Sigmoid colon (tissue), 6 donors: ENCODE measurements at regions not wholly inside any gene's neighbourhood (a gene's known extent, or its start where the extent isn't known, plus 50 kb on each side); places are given as distances from the start of the nearest gene placed in this dataset.
A peak's percentile ranks its signal among the peaks of the same experiment; 100 is the strongest.
"Not testable (repeated sequence)": the region's sequence is repeated elsewhere in the genome, so short reads cannot be mapped to it uniquely, and the experiment has no call there.

Experiments used
- DNase-seq: peaks from one replicate; pipeline ENCODE4 v3.0.0-alpha.2; 2019
- H3K27ac ChIP-seq, 4 donors: fragments of 200-600 bp; sonication (generic); one replicate each; pipeline ENCODE4 v1.5.1; 2016 to 2019; ENCODE audit warnings: mild to moderate bottlenecking in 1 of 4
- H3K27me3 ChIP-seq, 3 donors: fragments of 200-600 bp; sonication (generic); one replicate each; pipeline ENCODE4 v1.5.1; 2019; ENCODE audit warnings: mild to moderate bottlenecking in 1 of 3
- H3K36me3 ChIP-seq, 4 donors: fragments of 200-600 bp; sonication (generic); one replicate each; pipeline ENCODE4 v1.5.1; 2016 to 2019
- H3K4me1 ChIP-seq, 4 donors: fragments of 200-600 bp; sonication (generic); one replicate each; pipeline ENCODE4 v1.5.1; 2017 to 2019
- H3K4me3 ChIP-seq, 4 donors: fragments of 200-600 bp; sonication (generic); one replicate each; pipeline ENCODE4 v1.5.1; 2017 to 2019; ENCODE audit warnings: mild to moderate bottlenecking in 2 of 4, moderate library complexity in 1 of 4
- H3K9me3 ChIP-seq, 4 donors: fragments of 200-600 bp in 3 of 4; sonication (generic) in 3 of 4; one replicate each; pipeline versions ENCODE4 v1.5.1 to v1.6.1; 2013 to 2019
- CTCF ChIP-seq, 4 experiments: fragments of 450-650 bp in 3 of 4; fragments of 200-600 bp in 1 of 4; IDR thresholded peaks; one replicate each; pipeline ENCODE4 v1.5.1; 2016 to 2019; ENCODE audit warnings: antibody characterized with exemption in 4 of 4, mild to moderate bottlenecking in 3 of 4, moderate library complexity in 2 of 4
- EP300 ChIP-seq, 4 donors: sonication (generic); formaldehyde crosslinking; IDR thresholded peaks; one replicate each; pipeline ENCODE4 v1.6.1; 2017; ENCODE audit warnings: antibody characterized with exemption in 4 of 4
- POLR2A ChIP-seq, 2 donors: fragments of 450-650 bp; IDR thresholded peaks; one replicate each; pipeline ENCODE4 v1.6.1; 2016; ENCODE audit warnings: antibody characterized with exemption in 2 of 2, mild to moderate bottlenecking in 2 of 2, moderate library complexity in 2 of 2
- POLR2AphosphoS5 ChIP-seq, 4 donors: sonication (generic); formaldehyde crosslinking; IDR thresholded peaks; one replicate each; pipeline ENCODE4 v1.6.1; 2017; ENCODE audit warnings: antibody characterized with exemption in 4 of 4
- WGBS, 2 donors: extraction: QIAGEN DNeasy Blood & Tissue Kit; methylation state at CpG; one replicate each; pipeline ENCODE4 v1.1.7; 2013; 5-methylcytosine and 5-hydroxymethylcytosine counted together
- intact Hi-C: fragments of 100-400 bp; cut with DNase I; formaldehyde crosslinking; loops from one replicate; pipeline ENCODE4 v1.15.1; 2023
- donor health status: healthy with polysubstance abuse.
- donor health status: healthy.

GRCh38 chr2:131674174-131674507, 146.5 kb downstream of the CCDC74A start:
- Histone ChIP-seq H3K36me3 (no peaks in the 10 kb centered on the region), H3K4me3 (peak overlapping the region in 1 of 4 donors; percentile 38), H3K27me3 (peaks cover 0 to 10% (median 0%) of the 10 kb centered on the region in 3 donors), H3K9me3 (no peaks in the 10 kb centered on the region), H3K4me1 (peaks cover 0 to 29% (median 22%) of the 10 kb centered on the region in 4 donors), H3K27ac (no peak overlapping the region)
- WGBS, 2 donors, result 1 to 3% methylated on average over 6 of the region's 6 CpGs
- intact Hi-C loops, result loop anchor here (2.0 kb wide), 1 partner anchor 127 kb away; no protein-coding TSS in a partner anchor
- no peak for TF ChIP-seq POLR2AphosphoS5 (IDR thresholded peaks at IDR 0.05)
- peak in 1 of 4 experiments; percentile 33 for TF ChIP-seq CTCF (IDR thresholded peaks at IDR 0.05)
- TF ChIP-seq POLR2A (IDR thresholded peaks at IDR 0.05), result no peak
- DNase-seq, result no peak

- WGBS, 2 donors, result 42 to 47% methylated on average over 10 of the region's 10 CpGs
- H3K27ac ChIP-seq, result peak overlapping the region; percentile 76 to 88 (median 83)
- H3K27me3 ChIP-seq, H3K9me3 ChIP-seq, intact Hi-C loops, H3K36me3 ChIP-seq, DNase-seq: not testable (repeated sequence)
- peaks cover 0 to 19% (median 4%) of the 10 kb centered on the region in 4 donors for H3K4me1 ChIP-seq
- peak overlapping the region; percentile 34 to 76 (median 64) for H3K4me3 ChIP-seq
Observed at GRCh38 chr2:131681611-131682121, 154.0 kb downstream of the CCDC74A start.

- H3K27ac ChIP-seq, result peak overlapping the region; percentile 76 to 88 (median 83)
- 1% methylated on average over 51 of the region's 51 CpGs for WGBS, 2 donors
- intact Hi-C loops, result no loop called here
Observed at GRCh38 chr2:131682122-131682944, 154.6 kb downstream of the CCDC74A start.

GRCh38 chr2:131682945-131683330, 155.2 kb downstream of the CCDC74A start:
- not testable (repeated sequence) for DNase-seq
- peak overlapping the region; percentile 76 to 88 (median 83) for H3K27ac ChIP-seq

More at GRCh38 chr2:131682122-131682944, 154.6 kb downstream of the CCDC74A start:
- no peaks in the 10 kb centered on the region for H3K36me3 ChIP-seq
- TF ChIP-seq POLR2A (IDR thresholded peaks at IDR 0.05), result no peak
- peak in 3 of 4 donors; percentile 52 to 59 (median 55) for TF ChIP-seq POLR2AphosphoS5 (IDR thresholded peaks at IDR 0.05)
- TF ChIP-seq EP300 (IDR thresholded peaks at IDR 0.05), result no peak
- TF ChIP-seq CTCF (IDR thresholded peaks at IDR 0.05), result peak in 1 of 4 experiments; percentile 26
- H3K9me3 ChIP-seq, result no peaks in the 10 kb centered on the region
- DNase-seq, result peak; percentile 91
- peaks cover 0 to 19% (median 4%) of the 10 kb centered on the region in 4 donors for H3K4me1 ChIP-seq
- peak overlapping the region; percentile 34 to 76 (median 64) for H3K4me3 ChIP-seq
- no peaks in the 10 kb centered on the region for H3K27me3 ChIP-seq

GRCh38 chr2:131684631-131685316, 157.1 kb downstream of the CCDC74A start:
- H3K27ac ChIP-seq, intact Hi-C loops, DNase-seq, H3K27me3 ChIP-seq, H3K9me3 ChIP-seq, H3K36me3 ChIP-seq, H3K4me3 ChIP-seq: not testable (repeated sequence)
- peaks cover 0 to 19% (median 4%) of the 10 kb centered on the region in 4 donors for H3K4me1 ChIP-seq
- 50 to 72% methylated on average over 4 of the region's 4 CpGs for WGBS, 2 donors

More at GRCh38 chr2:131682945-131683330, 155.2 kb downstream of the CCDC74A start:
- H3K4me3 ChIP-seq, result peak overlapping the region; percentile 34 to 76 (median 64)
- H3K27me3 ChIP-seq, H3K9me3 ChIP-seq, intact Hi-C loops, H3K36me3 ChIP-seq: not testable (repeated sequence)
- WGBS, 2 donors, result 1 to 12% methylated on average over 9 of the region's 9 CpGs
- H3K4me1 ChIP-seq, result peaks cover 0 to 19% (median 4%) of the 10 kb centered on the region in 4 donors

GRCh38 chr2:131686164-131686893, 158.6 kb downstream of the CCDC74A start:
- intact Hi-C loops, H3K4me3 ChIP-seq, H3K27me3 ChIP-seq, H3K27ac ChIP-seq, H3K36me3 ChIP-seq, H3K9me3 ChIP-seq, DNase-seq: not testable (repeated sequence)
- peaks cover 0 to 19% (median 4%) of the 10 kb centered on the region in 4 donors for H3K4me1 ChIP-seq
- WGBS, 2 donors, result 35 to 63% methylated on average over 6 of the region's 6 CpGs

GRCh38 chr2:131686894-131687238, 159.2 kb downstream of the CCDC74A start:
- H3K27me3 ChIP-seq, H3K27ac ChIP-seq, H3K36me3 ChIP-seq, intact Hi-C loops, H3K4me3 ChIP-seq, DNase-seq, H3K9me3 ChIP-seq: not testable (repeated sequence)
- peaks cover 0 to 15% (median 2%) of the 10 kb centered on the region in 4 donors for H3K4me1 ChIP-seq

GRCh38 chr2:131689066-131689465, 161.4 kb downstream of the CCDC74A start:
- H3K27ac ChIP-seq, H3K27me3 ChIP-seq, DNase-seq, H3K4me1 ChIP-seq, H3K9me3 ChIP-seq, H3K36me3 ChIP-seq, intact Hi-C loops, H3K4me3 ChIP-seq: not testable (repeated sequence)
- 91 to 98% methylated on average over 2 of the region's 2 CpGs for WGBS, 2 donors

GRCh38 chr2:131711268-131711667, 183.6 kb downstream of the CCDC74A start:
- DNase-seq, H3K4me1 ChIP-seq, H3K4me3 ChIP-seq, H3K36me3 ChIP-seq, H3K27ac ChIP-seq, H3K27me3 ChIP-seq, H3K9me3 ChIP-seq, intact Hi-C loops: not testable (repeated sequence)
- 75 to 91% methylated on average over 2 of the region's 2 CpGs for WGBS, 2 donors
